GM18502 (cell line): ENCODE measurements at regions not wholly inside any gene's neighbourhood (a gene's known extent, or its start where the extent isn't known, plus 50 kb on each side); places are given as distances from the start of the nearest gene placed in this dataset.
"Not testable (repeated sequence)": the region's sequence is repeated elsewhere in the genome, so short reads cannot be mapped to it uniquely, and the experiment has no call there.

Source experiments
- ATAC-seq: cut with Tn5 transposase; IDR thresholded peaks from one replicate; pipeline ENCODE4 v1.9.1; 2021; ENCODE audit warnings: mild to moderate bottlenecking; ENCODE audit not compliant: unreplicated experiment, poor library complexity

DNA sequence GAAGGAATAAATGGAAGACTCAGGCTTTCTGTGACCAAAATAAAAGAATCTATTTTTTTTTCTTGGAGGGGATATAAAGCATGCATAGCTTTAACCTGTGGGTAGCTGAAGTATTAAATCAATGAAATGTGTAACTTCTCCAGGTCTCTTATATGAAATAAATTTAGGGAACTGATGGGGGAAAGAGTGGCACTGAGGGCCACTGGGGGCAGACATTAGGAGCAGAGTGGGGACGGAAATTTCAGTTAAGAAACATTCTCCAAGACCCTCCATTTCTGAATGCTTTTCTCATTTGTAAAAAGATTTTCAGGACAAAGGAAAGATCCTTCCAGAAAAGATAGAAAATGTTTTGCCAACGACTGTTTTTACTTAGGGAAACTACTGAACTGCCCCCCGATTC is 131.0 kb downstream of the GPX5 start:
- ATAC-seq = no peak

DNA sequence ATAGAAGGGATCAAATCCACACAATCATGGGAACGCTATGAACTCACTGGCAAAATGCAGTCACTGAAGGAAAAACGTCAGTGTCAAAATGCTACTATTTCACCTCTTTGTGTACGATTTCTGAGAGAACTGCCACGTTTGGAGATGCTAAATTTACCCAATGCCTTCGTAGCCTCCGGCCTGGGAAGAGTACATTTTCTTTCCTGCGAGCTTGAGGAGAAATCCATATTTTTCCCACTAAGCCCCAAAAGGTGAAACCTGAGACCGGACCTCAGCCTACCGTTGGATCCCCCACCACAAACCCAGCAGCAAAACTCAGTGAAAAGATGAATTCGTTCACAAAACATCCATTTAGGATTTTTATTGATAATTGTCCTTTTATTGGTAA is 131.7 kb downstream of the GPX5 start:
- ATAC-seq = no peak

DNA sequence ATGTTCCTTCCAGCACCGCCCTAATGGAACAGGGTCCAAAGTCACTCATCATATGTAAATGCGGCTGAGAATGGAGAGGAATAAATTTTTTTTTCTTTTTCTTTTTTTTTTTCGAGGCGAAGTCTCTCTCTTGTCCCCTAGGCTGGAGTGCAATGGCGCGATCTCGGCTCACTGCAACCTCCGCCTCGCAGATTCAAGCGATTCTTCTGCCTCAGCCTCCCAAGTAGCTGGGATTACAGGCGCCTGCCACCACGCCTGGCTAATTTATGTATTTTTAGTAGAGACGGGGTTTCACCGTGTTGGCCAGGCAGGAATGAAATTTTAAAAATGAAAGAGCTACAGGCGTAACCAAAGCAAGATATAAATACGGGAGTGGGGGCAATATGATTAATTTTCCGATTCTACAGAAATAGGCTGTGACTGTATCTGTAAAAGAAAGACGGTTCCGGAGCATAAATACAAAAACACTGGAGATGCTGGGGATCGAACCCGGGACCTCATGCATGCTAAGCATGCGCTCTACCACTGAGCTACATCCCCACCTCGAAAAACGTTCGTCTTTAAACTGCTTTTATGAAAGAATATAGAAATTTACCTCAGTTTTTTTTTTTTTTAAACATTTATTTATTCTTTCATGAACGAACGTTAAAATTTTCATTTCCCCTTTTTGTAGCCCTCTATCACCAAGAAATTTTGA is 132.2 kb downstream of the GPX5 start:
- peak; percentile 72 for ATAC-seq

DNA sequence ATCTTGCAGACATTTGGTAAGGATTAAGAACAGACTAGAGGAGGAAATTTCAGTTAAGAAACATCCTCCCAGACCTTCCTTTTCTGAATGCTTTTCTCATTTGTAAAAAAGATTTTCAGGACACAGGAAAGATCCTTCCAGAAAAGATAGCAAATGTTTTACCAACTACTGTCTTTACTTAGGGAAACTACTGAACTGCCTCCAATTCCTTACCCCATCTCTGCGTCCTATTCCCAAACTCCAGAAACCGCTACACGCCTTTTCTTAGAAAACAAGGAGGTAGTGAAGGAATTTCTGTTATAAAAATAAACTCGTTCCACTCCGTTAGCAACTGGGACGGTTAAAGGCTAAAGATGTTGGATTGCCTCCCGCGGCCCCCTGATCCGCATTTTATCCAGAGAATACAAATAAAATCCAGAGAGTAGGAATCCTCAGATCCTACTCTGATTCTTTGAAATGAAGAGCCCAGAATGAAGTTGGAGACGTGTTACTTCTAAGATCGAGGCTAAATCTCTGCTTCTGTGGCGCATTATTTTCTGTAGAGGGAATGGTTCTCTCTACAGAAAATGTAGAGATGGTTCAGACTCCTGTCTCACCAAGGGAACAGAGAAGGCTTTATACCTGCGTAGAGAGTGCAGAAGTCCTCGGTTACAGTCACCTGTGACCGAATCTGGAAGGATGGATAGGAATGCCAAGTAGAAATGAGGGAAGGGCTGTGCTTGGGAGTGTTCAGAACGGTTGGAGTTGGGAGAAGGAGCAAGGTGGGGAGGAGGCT is 133.0 kb downstream of the GPX5 start:
- no peak for ATAC-seq

DNA sequence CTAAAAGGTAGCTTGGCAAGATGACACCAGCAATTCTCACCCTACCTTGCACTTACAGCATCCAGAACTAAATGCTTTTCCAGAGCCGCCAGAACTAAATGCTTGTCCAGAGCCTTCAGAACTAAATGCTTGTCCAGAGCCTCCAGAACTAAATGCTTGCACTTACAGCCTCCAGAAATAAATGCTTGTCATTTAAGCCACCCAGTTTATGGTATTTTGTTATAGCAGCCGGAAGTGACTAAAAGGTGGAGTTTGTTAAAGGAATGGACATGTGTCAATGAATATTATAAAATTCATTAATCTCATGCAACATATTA is 133.5 kb downstream of the GPX5 start:
- ATAC-seq = no peak

DNA sequence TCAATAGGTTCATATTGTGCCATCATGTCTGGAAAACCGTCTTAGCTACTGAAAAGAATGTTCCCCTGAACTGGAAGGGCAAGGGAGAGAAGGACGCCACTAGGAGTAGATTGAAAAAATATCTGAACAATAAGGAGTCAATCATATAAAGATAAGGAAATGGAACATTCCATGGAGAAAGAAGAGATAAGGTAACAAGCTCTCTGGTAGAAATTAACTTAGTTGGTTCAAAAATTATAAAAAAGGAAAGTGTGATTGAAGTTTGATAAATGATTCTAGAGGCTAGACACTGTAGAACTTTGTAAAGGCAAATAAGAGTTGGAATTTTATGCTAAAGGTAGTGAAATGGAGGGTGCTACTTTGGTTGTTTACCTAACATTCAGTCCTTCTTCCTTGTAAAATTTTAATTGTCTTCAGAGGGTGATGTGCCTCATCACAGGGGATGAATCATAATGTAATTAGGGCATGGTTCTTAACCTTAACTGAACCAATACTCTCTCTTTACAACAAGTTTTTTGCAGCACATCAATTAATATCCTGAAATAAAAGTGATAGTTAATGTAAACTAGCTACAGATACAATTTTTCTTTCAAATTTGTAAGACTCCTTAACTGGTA is 135.5 kb downstream of the GPX5 start:
- ATAC-seq = no peak

DNA sequence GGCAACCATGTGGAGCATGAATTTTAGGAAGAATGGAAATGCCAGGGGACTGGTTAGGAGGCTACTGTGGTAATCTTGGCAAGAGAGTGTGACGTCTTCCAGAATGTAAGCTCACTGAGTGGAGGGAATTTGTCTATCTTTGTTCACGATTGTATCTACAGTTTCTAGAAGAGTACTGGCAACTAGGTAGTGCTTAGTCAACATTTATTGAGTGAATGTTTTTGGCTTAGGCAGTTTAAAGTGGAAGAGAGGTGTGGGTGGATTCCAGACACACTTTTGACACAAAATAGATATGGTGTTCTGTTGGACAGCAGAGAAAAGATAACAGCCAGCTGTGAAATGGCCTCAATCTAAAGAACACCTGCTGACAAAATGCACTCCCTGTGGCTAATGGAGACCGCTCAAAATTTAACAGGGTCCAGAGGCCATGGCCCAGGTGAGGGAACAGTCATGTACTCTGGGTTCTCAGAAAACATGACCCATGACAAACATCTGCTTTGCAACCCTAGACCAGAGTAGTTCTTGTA is 139.3 kb downstream of the GPX5 start:
- ATAC-seq = no peak

DNA sequence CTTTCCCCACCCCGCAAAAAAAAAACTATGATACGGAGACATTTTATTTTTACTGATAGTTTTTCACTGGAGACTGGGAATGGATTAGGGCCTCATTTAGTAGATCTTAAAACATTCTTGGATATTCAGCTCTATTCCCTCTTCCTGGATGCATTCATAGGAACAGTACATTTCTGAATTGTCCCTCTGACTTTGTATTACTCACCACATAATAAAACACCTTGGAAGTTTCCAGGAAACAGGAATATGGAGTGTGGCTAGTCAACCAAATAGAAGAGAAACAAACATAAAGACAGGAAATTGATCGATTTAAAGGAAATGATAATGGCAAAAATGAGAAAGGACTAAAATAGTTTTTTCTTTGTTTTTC is 147.7 kb downstream of the GPX5 start:
- no peak for ATAC-seq

DNA sequence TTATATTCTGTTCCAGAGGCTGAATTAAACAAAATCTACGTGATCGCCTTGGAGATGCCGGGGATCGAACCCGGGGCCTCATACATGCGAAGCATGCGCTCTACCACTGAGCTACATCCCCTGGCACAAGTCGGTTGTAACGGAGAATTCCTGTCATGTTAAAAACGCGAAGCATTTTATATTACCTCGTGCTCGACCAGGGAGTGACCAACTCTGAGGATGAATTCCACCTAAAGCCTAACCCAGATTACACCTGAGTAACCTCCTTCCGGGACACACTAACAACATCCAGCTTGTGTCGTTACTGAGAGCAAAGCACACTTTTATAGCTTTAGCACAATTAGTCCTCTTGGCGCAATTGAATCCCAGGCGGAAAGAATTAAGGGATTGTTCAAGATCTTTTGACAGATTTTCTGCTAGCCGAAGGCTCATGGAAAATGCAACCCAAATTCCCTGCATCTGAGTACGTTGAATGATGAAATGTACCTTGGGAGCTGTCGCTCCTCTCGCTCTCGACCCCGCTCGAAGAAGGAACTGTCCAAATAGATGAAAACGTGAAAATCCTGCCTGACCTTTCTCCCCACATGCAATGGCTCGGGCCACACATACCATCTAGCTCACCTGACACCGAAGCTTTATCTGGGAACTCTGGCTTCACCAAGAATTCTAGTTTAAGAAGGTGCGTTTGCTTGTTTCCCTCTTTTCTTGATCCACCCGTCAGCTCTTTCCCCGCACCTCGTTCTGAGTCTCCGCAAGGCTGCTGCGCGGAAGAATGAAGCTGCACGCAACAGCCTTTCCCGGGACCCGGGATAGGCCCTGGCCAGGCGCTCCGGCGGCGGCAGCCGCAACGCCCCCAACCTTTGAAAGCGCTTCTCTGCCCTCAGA is 148.3 kb downstream of the GPX5 start:
- ATAC-seq = no peak

DNA sequence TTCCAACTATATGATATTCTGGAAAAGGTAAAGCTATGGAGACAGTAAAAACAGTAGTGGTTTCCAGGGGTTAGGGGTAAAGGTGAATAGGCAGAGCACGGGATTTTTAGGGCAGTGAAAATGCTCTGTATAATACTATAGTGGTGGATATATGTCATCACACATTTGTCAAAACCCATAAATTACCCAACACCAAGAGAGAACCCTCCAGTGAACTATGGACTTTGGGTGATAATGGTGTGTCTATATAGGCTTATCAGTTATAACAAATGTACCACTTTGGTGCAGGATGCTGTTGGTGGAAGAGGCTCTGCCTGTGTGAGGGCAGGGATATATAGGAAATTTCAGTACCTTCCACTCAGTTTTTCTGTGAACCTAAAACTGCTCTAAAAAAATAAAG is 149.9 kb downstream of the GPX5 start:
- ATAC-seq = no peak

DNA sequence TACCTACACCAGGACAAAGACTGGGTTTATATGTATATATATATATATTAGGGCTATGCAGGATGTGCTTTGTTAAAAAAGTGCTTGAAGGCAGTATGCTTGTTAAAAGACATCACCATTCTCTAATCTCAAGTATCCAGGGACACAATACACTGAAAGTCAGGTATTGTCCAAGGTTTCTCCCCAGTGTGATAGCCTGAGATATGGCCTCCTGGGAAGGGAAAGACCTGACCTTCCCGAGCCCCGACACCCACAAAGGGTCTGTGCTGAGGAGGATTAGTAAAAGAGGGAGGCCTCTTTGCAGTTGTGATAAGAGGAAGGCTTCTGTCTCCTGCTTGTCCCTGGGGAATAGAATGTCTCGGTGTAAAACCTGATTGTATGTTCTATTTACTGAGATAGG is 156.9 kb downstream of the GPX5 start:
- no peak for ATAC-seq

DNA sequence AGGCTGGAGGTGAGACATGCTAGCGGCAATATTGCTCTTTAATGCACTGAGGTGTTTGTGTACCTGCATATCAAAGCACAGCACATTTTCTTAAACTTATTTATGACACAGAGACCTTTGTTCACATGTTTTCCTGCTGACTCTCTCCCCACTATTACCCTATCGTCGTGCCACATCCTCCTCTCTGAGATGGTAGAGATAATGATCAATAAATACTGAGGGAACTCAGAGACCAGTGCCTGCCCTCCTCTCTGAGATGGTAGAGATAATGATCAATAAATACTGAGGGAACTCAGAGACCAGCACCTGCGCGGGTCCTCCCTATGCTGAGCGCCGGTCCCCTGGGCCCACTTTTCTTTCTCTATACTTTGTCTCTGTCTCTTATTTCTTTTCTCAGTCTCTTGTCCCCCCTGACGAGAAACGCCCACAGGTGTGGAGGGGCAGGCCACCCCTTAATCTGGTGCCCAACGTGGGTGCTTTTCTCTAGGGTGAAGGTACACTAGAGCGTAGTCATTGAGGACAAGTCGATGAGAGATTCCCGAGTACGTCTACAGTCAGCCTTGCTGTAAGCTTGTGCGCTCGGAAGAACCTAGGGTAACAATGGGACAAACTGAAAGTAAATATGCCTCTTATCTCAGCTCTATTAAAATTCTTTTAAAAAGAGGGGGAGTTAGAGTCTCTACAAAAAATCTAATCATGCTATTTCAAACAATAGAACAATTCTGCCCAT is 157.4 kb downstream of the GPX5 start:
- not testable (repeated sequence) for ATAC-seq

DNA sequence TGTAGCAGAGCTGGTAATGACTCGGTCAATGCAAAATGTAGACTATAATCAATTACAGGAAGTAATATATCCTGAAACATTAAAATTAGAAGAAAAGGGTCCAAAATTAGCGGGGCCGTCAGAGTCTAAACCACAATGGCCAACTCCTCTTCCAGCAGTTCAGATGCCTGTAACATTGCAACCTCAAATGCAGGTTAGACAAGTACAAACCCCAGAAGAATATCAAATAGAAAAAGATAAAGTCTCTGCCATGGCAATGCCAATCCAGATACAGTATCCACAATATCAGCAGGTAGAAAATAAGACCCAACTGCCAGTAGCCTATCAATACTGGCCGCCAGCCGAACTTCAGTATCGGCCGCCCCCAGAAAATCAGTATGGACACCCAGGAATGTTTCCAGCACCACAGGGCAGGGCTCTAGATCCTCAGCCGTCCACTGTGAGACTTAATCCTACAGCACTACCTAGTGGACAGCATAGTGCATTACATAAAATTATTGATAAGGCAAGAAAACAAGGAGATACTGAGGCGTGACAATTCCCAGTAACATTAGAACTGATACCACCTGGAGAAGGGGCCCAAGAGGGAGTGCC is 158.4 kb downstream of the GPX5 start:
- no peak for ATAC-seq

DNA sequence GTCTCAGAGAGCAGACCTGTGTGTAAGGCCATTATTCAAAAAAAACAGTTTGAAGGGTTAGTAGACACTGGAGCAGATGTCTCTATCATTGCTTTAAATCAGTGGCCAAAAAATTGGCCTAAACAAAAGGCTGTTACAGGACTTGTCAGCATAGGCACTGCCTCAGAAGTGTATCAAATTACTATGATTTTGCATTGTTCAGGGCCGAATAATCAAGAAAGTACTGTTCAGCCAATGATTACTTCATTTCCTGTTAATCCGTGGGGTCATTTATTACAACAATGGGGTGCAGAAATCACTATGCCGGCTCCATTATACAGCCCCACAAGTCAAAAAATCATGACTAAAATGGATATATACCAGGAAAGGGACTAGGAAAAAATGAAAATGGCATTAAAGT is 160.3 kb downstream of the GPX5 start:
- ATAC-seq = not testable (repeated sequence)

DNA sequence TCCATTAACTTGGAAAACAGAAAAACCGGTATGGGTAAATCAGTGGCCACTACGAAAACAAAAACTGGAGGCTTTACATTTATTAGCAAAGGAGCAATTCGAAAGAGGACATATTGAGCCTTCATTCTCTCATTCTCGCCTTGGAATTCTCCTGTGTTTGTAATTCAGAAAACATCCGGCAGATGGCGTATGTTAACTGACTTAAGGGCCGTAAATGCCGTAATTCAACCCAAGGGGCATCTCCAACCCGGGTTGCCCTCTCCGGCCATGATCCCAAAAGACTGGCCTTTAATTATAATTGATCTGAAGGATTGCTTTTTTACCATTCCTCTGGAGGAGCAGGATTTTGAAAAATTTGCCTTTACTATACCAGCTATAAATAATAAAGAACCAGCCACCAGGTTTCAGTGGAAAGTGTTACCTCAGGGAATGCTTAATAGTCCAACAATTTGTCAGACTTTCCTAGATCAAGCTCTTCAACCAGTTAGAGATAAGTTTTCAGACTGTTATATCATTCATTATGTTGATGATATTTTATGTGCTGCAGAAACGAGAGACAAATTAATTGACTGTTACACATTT is 160.9 kb downstream of the GPX5 start:
- ATAC-seq = not testable (repeated sequence)

DNA sequence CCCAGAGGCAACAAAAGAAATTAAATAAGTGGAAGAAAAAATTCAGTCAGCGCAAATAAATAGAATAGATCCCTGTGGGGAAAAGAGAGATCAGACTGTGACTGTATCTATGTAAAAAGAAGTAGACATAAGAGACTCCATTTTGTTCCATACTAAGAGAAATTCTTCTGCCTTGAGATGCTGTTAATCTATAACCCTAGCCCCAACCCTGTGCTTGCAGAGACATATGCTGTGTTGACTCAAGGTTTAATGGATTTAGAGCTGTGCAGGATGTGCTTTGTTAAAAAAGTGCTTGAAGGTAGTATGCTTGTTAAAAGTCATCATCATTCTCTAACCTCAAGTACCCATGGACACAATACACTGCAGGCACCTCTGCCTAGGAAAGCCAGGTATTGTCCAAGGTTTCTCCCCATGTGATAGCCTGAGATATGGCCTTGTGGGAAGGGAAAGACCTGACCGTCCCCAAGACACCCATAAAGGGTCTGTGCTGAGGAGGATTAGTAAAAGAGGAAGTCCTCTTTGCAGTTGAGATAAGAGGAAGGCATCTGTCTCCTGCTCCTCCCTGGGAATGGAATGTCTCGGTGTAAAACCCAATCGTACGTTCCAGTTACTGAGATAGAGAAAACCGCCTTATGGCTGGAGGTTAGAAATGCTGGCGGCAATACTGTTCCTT is 161.8 kb downstream of the GPX5 start:
- ATAC-seq = not testable (repeated sequence)

DNA sequence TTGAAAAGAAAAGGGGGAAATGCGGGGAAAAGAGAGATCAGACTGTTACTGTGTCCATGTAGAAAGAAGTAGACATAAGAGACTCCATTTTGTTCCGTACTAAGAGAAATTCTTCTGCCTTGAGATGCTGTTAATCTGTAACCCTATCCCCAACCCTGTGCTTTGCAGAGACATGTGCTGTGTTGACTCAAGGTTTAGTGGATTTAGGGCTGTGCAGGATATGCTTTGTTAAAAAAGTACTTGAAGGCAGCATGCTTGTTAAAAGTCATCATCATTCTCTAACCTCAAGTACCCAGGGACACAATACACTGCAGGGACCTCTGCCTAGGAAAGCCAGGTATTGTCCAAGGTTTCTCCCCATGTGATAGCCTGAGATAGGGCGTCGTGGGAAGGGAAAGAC is 166.3 kb downstream of the GPX5 start:
- ATAC-seq = not testable (repeated sequence)

DNA sequence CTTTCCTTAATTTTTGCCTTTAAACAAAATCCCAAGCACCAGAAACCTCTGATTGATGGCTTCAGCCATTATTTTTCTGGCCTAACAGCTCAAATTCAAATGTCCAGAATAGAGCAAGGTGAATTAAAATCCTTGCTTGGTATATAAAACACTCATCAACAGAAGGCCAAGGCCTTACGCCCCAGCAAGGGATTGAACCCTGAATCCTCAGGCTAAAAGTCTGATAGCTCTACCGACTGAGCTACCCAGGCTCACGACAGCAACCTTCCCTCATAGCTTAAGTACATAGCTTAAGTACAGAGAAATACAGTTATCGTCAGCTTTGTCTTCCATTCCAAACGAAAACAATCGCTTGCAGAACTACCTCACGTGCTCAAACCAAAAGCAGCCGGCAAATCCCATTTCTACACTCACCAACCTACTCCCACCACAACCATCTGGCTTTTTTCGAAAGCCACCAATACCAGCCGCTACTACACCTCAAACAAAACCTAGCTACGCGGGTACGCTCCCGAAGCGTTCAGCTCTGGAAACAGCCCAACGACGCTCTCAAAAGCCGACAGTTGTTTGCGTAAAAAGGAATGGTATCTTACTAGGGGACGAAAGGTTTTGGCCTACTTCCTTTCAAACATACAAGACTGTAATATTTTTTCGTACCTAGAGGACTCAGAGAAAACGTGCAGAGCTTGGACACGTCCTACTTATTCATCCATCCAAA is 167.5 kb downstream of the GPX5 start:
- no peak for ATAC-seq
